SK-N-SH treated with all-trans-retinoic acid at 6 μM for 48 hours (cell line): ENCODE measurements at regions not wholly inside any gene's neighbourhood (a gene's known extent, or its start where the extent isn't known, plus 50 kb on each side); places are given as distances from the start of the nearest gene placed in this dataset.

Experiments used
- ARNTL ChIP-seq: fragments of 450-650 bp; formaldehyde crosslinking; IDR thresholded peaks from 2 replicates; pipeline ENCODE4 v1.5.0; 2020; ENCODE audit warnings: low read depth, mild to moderate bottlenecking, moderate library complexity, borderline replicate concordance
- CREB5 ChIP-seq: fragments of 250-450 bp; sonication (Bioruptor Pico); IDR thresholded peaks from 2 replicates; pipeline ENCODE4 v1.5.1; 2020; ENCODE audit warnings: low read depth, mild to moderate bottlenecking, moderate library complexity
- CSDC2 ChIP-seq: fragments of 250-450 bp; sonication (Bioruptor Pico); IDR thresholded peaks from 2 replicates; pipeline ENCODE4 v1.5.0; 2020; ENCODE audit warnings: mild to moderate bottlenecking, moderate library complexity
- CSRNP3 ChIP-seq: fragments of 250-450 bp; sonication (Bioruptor Pico); IDR thresholded peaks from 2 replicates; pipeline ENCODE4 v1.5.1; 2021; ENCODE audit warnings: mild to moderate bottlenecking, moderate library complexity
- ESRRG ChIP-seq: fragments of 250-450 bp; sonication (Bioruptor Pico); IDR thresholded peaks from 2 replicates; pipeline ENCODE4 v1.6.1; 2021; ENCODE audit warnings: mild to moderate bottlenecking
- PATZ1 ChIP-seq: fragments of 250-450 bp; sonication (Bioruptor Pico); IDR thresholded peaks from 2 replicates; pipeline ENCODE4 v1.8.0; 2020; ENCODE audit warnings: mild to moderate bottlenecking, moderate library complexity, borderline replicate concordance
- POU6F1 ChIP-seq: fragments of 250-450 bp; sonication (Bioruptor Pico); IDR thresholded peaks from 2 replicates; pipeline ENCODE4 v1.8.0; 2021; ENCODE audit warnings: low read depth, mild to moderate bottlenecking, moderate library complexity, borderline replicate concordance
- SNAI2 ChIP-seq: fragments of 250-450 bp; sonication (Bioruptor Pico); IDR thresholded peaks from 2 replicates; pipeline ENCODE4 v1.5.0; 2020; ENCODE audit warnings: mild to moderate bottlenecking, moderate library complexity
- TCF4 ChIP-seq: fragments of 250-450 bp; sonication (Bioruptor Pico); IDR thresholded peaks from 2 replicates; pipeline ENCODE4 v1.8.0; 2021; ENCODE audit warnings: mild to moderate bottlenecking, moderate library complexity, borderline replicate concordance
- TSHZ2 ChIP-seq: fragments of 250-450 bp; sonication (Bioruptor Pico); IDR thresholded peaks from 2 replicates; pipeline ENCODE4 v1.5.0; 2020; ENCODE audit warnings: mild to moderate bottlenecking, moderate library complexity
- ZC3H10 ChIP-seq: fragments of 250-450 bp; sonication (Bioruptor Pico); IDR thresholded peaks from 2 replicates; pipeline ENCODE4 v1.5.1; 2021; ENCODE audit warnings: mild to moderate bottlenecking, moderate library complexity
- ZFP3 ChIP-seq: fragments of 250-450 bp; sonication (Bioruptor Pico); IDR thresholded peaks from 2 replicates; pipeline ENCODE4 v1.5.0; 2020; ENCODE audit warnings: mild to moderate bottlenecking, moderate library complexity
- ZNF70 ChIP-seq: fragments of 450-650 bp; formaldehyde crosslinking; IDR thresholded peaks from 2 replicates; pipeline ENCODE4 v1.5.0; 2020; ENCODE audit warnings: mild to moderate bottlenecking, moderate library complexity

GRCh38 chr15:61410662-61411061 lies 181.6 kb upstream of the RORA start:
- TF ChIP-seq TCF4 (CRISPR knock-in tag) (no peak), ZNF70 (CRISPR knock-in tag) (no peak), POU6F1 (CRISPR knock-in tag) (no peak), CREB5 (CRISPR knock-in tag) (no peak), PATZ1 (CRISPR knock-in tag) (no peak), ZC3H10 (CRISPR knock-in tag) (no peak), ARNTL (CRISPR knock-in tag) (no peak), ESRRG (no peak), SNAI2 (CRISPR knock-in tag) (no peak), CSDC2 (no peak), TSHZ2 (CRISPR knock-in tag) (no peak), ZFP3 (CRISPR knock-in tag) (no peak), CSRNP3 (no peak)
